H1 (cell line): ENCODE measurements at regions not wholly inside any gene's neighbourhood (a gene's known extent, or its start where the extent isn't known, plus 50 kb on each side); places are given as distances from the start of the nearest gene placed in this dataset.

Source experiments
- ASH2L ChIP-seq: fragments of 200-600, 300-600 bp; sonication (generic); IDR thresholded peaks from one replicate; pipeline ENCODE4 v1.7.1; 2017; ENCODE audit warnings: low read length
- CHD7 ChIP-seq: fragments of 300-600 bp; sonication (generic); IDR thresholded peaks from 2 replicates; pipeline ENCODE4 v1.7.1; 2012; ENCODE audit warnings: low read length, moderate library complexity, mild to moderate bottlenecking, inconsistent platforms; ENCODE audit not compliant: insufficient replicate concordance
- KDM5A ChIP-seq: fragments of 200-600 bp; IDR thresholded peaks from 2 replicates; pipeline ENCODE4 v1.7.1; 2012; ENCODE audit warnings: mild to moderate bottlenecking, low read length, inconsistent platforms, mixed read lengths
- MAFK ChIP-seq: IDR thresholded peaks from 2 replicates; pipeline ENCODE4 v1.6.1; 2012; ENCODE audit warnings: low read depth, mild to moderate bottlenecking, improper control_type of control experiment, low read length
- PHF8 ChIP-seq: fragments of 200-600 bp; sonication (generic); conservative IDR thresholded peaks from 2 replicates; pipeline ENCODE4 v1.7.1; 2012; ENCODE audit warnings: low read depth, mild to moderate bottlenecking, inconsistent platforms, low read length, moderate library complexity
- SP2 ChIP-seq: IDR thresholded peaks from 2 replicates; pipeline ENCODE4 v1.6.1; 2012; ENCODE audit warnings: mild to moderate bottlenecking, low read length, inconsistent platforms
- TEAD4 ChIP-seq: IDR thresholded peaks from 2 replicates; pipeline ENCODE4 v1.6.1; 2012; ENCODE audit warnings: low read depth, low read length, inconsistent platforms, mixed read lengths

- TF ChIP-seq CHD7 (no peak), ASH2L (no peak), KDM5A (no peak), MAFK (no peak), SP2 (no peak), PHF8 (no peak), TEAD4 (no peak)
- TF ChIP-seq, all 59 proteins: peak for 0
Measured at GRCh38 chr2:45072862-45073237, 63.6 kb upstream of the SIX2 start (continued).
